GM18867 (cell line): ENCODE measurements at regions not wholly inside any gene's neighbourhood (a gene's known extent, or its start where the extent isn't known, plus 50 kb on each side); places are given as distances from the start of the nearest gene placed in this dataset.
"Not testable (repeated sequence)": the region's sequence is repeated elsewhere in the genome, so short reads cannot be mapped to it uniquely, and the experiment has no call there.

Source experiments
- ATAC-seq: cut with Tn5 transposase; IDR thresholded peaks from one replicate; pipeline ENCODE4 v1.9.1; 2021; ENCODE audit warnings: mild to moderate bottlenecking, moderate library complexity; ENCODE audit not compliant: unreplicated experiment

DNA sequence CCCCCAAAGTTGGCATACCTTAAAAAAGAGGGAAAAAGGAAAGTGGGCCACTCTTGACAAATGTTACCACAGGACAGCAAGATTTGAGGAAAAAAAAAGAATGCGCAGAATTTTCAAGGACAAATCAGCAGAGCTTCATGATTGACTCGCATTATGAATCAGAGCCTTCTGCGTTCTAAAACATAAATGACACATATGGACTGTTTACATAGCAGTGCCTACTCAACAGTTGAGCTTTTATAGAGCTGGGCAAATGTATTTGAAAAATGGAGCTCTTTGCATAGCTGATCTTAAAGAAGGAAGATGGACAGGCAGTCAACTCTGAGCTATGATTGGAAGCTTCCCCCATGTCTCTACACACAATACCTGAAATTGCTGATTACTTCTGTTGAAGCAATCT, 213.2 kb upstream of the NT5E start:
- no peak for ATAC-seq

DNA sequence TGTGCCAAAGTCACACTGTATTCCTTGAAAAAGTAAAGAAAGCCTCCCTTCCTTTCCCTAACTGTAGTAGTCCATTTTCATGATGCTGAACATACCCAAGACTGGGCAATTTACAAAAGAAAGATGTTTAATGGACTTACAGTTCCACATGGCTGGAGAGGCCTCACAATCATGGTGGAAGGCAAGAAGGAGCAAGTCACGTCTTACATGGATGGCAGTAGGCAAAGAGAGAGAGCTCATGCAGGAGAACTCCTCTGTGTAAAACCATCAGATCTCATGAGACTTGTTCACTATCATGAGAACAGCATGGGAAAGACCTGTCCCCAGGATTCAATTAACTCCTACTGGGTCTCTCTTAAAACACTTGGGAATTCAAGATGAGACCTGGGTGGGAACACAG, 222.5 kb upstream of the NT5E start:
- ATAC-seq = not testable (repeated sequence)

DNA sequence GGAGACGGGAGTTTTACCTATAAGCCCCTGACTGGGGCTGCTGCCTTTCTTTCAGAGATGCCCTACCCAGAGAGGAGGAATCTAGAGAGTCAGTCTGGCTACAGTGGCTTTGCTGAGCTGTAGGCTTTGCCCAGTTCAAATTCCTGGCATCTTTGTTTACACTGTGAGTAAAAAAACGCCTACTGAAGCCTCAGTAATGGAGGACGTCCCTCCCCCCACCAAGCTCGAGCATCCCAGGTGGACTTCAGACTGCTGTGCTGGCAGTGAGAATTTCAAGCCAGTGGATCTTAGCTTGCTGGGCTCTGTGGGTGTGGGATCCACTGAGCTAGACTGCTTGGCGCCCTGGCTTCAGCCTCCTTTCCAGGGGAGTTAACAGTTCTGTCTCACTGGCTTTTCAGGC, 237.1 kb upstream of the NT5E start:
- not testable (repeated sequence) for ATAC-seq

GRCh38 chr6:85195243-85195642, 254.6 kb upstream of the NT5E start:
- ATAC-seq = no peak

GRCh38 chr6:85193339-85193738, 256.5 kb upstream of the NT5E start:
- no peak for ATAC-seq

GRCh38 chr6:85192596-85192995, 257.3 kb upstream of the NT5E start:
- ATAC-seq = no peak

GRCh38 chr6:85192186-85192585, 257.7 kb upstream of the NT5E start:
- no peak for ATAC-seq

DNA sequence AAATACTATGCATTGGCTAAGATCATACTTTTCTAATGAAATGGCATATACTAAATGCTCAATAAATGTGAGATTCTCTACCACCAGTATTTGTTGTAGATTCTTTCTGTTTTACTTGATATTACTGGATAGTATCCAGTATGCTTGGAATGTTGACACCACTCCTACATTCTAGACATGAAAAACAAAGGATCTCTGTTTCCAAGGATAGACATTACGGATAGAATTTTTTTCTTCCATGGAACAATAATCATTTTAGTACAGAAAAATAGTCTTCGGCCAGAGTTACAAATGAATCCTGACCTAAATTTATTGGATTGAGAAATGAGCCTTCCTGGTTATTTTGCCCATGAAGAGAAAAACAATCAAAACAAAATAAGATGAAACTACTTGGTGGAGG, 258.2 kb upstream of the NT5E start:
- ATAC-seq = no peak

GRCh38 chr6:85186546-85187175, 263.2 kb upstream of the NT5E start:
- no peak for ATAC-seq

DNA sequence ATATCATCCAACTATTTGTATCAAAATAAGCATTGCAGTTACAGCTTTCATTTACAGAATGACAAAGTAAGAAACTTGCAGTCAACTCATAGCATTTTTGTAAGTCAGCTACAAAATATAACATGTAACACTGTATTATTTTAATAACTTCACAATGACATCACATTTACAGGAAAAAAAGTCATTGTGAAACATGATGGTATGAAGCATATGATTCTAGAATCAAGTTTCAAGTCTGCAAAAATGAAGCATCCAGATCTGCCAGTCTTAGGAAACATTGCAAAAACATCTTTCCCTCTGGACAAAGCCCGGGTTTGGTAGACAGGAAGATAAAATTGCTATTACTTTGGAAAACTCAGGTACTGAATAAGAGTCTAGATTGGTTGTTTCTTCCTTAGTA, 263.9 kb upstream of the NT5E start:
- no peak for ATAC-seq

GRCh38 chr6:85183841-85184240, 266.0 kb upstream of the NT5E start:
- no peak for ATAC-seq

GRCh38 chr6:85172705-85173104, 277.2 kb upstream of the NT5E start:
- no peak for ATAC-seq

DNA sequence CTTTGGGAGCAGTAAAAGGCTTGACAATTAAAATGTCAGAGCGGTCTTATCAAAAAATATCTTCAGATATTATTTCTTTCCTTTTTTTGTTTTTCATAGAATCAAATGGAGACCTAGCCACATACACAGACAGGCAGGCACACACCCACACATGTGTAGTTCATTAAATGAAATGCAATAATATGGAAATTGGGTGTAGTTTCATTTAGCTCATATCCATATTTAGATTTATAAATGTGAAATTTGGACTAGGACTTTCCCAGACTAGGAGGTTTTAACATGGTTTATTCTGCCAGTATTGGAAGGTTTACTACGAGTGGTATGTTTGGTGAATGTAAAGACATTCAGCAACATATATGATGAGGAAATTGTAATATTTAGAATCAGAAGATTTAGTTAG, 277.7 kb upstream of the NT5E start:
- ATAC-seq = no peak

DNA sequence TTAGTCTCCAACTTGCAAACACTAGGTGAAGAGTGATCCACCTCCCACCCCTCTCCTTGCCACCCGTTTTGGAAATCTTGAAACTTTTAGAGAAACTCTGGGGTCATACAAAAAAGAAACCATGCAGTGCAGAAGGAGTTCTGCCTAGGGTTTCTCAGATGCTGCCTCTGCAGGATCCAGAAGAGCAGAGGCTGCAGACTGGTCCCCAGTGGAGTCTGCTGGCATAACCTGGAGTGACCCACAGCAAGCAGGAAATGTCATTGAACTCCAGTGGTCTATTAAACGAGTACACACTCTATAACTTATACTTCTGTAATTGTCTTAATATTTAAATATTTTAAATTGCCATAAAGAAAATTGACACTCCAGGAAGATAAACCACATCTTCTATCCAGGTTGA, 280.7 kb upstream of the NT5E start:
- no peak for ATAC-seq

DNA sequence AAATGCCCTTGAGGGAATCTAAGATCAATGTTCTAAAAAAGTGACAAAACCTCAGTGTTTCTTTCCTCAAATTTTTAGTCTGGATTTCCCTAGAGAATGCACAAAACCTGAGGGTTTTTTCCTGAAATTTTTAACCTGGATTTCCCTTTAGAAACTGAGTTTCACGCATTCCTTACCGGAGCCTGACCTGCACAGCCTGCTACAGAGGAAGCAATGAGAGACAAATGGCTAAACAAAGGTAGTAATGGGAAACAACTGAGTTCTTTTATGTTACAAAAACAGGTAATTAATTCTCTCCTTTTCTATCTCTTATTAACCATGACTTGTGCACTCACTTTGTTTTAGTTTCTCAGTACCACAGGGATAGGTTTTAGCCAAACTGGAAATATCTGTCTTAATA, 281.7 kb upstream of the NT5E start:
- no peak for ATAC-seq

- ATAC-seq = no peak
These were observed 283.7 kb upstream of the NT5E start for GRCh38 chr6:85166114-85166741.

DNA sequence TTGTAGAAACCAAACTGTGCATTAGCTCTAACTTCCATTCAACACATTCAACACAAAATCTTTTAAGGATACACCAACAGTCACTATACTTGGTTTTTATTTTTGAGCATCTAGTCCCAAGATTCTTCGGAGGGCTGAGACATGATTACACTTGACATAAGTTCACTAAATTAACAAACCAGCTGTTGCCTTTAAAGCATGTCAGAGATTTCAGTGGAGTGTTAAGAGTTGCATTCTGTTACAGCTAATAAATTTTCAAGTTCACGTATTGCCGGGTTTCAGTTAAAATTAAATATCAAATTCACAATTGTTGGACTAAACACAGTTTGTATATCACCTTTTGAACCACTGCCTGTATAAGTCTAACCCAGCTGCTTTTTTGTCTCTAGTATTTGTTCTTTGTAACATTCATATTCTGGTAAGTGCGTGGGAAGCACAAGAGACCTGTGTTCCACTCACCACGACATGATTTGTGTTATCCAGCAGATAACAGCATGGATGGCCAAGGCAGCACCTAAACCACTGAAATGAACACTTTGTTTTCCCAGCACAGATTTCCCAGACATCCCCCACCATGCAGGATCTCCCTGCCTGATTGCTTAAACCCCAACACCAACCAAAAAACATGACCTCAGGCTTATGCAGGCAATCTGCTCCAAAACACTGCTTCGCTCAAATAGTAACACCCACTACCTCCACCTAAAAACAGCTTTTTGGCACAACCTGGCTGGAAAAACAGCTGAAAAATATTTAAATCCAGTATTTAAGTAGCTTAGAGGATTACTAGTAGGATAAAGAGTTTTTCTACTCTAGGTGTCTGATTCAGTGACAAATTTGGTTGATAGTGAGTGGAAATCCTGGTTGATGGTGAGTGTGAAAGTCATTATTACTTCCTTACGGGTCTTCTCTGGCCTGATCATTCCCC, 286.5 kb upstream of the NT5E start:
- ATAC-seq = no peak

- ATAC-seq = no peak
These were observed 292.6 kb upstream of the NT5E start for GRCh38 chr6:85157311-85157710.

- ATAC-seq = no peak
These were observed 306.2 kb upstream of the NT5E start for GRCh38 chr6:85143676-85144075.

DNA sequence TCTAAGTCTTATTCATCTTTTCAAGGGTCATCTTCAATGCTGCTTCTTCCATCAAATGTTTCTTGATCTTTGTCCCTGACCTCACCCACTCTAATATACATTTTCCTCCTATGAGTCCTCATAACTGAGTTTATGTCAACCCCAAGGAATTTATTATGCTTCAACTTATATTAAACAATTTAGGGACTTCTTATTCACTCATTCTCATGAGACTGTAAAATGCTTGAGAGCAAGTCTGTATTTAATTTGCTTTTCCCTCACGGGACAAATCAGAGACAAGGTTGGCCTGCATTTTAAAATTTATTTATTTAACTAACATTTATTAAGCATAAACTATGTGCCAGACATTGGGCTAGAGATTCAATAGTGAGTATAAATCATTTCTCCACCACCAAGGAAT, 312.0 kb upstream of the NT5E start:
- ATAC-seq = no peak

DNA sequence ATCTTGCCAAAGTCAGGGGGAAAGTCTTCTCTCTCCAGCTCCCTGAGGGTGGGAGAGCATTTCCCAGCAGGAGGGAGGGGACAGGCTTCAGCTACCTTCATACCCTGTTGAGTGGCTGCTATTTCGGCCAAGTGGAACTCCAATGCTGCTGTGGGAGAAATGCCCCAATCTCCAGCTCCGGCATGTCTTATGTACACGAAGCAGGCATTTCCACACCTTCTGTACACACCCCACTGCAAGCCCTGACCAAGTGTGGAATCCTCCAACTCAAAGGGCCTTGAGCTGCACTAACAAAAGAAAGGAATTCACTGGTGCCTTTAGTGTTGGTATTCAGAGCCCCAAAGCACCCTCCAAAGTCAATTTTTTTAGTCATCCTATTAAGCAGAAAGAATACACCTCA, 313.6 kb upstream of the NT5E start:
- no peak for ATAC-seq
